ENCODE measurements at regions not wholly inside any gene's neighbourhood (a gene's known extent, or its start where the extent isn't known, plus 50 kb on each side); places are given as distances from the start of the nearest gene placed in this dataset.
A peak's percentile ranks its signal among the peaks of the same experiment; 100 is the strongest.

GRCh38 chr6:138572167-138572875 lies 73.0 kb upstream of the NHSL1 start:
- Mint-ChIP-seq H3K27me3 (ENCODE audit: low read depth, poor library complexity) (no peaks in the 10 kb centered on the region), H3K4me3 (no peak overlapping the region), H3K4me1 (peaks cover 23% of the 10 kb centered on the region), H3K9me3 (no peaks in the 10 kb centered on the region), H3K36me3 (ENCODE audit: low read depth) (no peaks in the 10 kb centered on the region), H3K27ac (peak overlapping the region; percentile 11)
- no peak for TF ChIP-seq CTCF (IDR thresholded peaks at IDR 0.05)
- peak; percentile 76 for DNase-seq

- Mint-ChIP-seq H3K27me3 (ENCODE audit: low read depth, poor library complexity) (no peaks in the 10 kb centered on the region), H3K36me3 (ENCODE audit: low read depth) (no peaks in the 10 kb centered on the region), H3K27ac (no peak overlapping the region), H3K9me3 (no peaks in the 10 kb centered on the region), H3K4me3 (peak overlapping the region; percentile 39), H3K4me1 (peaks cover 25% of the 10 kb centered on the region)
- no peak for TF ChIP-seq CTCF (IDR thresholded peaks at IDR 0.05)
- DNase-seq = no peak
These were observed 73.6 kb upstream of the NHSL1 start for GRCh38 chr6:138572885-138573284.

- peaks cover 28% of the 10 kb centered on the region for H3K4me1 Mint-ChIP-seq
- DNase-seq = no peak
- no peaks in the 10 kb centered on the region for H3K36me3 Mint-ChIP-seq (ENCODE audit: low read depth)
- H3K9me3 Mint-ChIP-seq = no peaks in the 10 kb centered on the region
- H3K27me3 Mint-ChIP-seq (ENCODE audit: low read depth, poor library complexity) = peaks cover 3% of the 10 kb centered on the region
- TF ChIP-seq CTCF (IDR thresholded peaks at IDR 0.05) = no peak
- no peak overlapping the region for H3K4me3 Mint-ChIP-seq
- H3K27ac Mint-ChIP-seq = no peak overlapping the region
These were observed 76.0 kb upstream of the NHSL1 start for GRCh38 chr6:138575257-138575656.

DNA sequence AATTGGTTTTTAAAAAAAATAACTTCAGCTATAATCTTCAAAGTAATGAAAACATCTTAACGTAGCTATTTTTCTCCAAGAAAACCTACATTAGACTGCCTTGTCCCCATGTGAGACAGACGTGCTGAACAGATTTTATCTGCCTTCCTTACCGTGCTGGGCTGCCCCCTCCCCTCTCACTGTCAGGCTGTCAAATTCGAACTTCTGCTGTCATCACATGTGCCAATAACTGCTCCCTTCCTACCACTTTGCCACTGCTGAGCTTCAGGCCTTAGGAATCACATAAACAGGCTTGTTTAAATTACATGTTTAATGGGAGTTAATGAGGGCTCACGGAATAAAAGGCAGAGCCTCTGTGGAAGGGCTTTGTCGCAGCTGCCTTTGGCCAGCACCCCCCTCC lies 77.0 kb upstream of the NHSL1 start:
- no peak for TF ChIP-seq CTCF (IDR thresholded peaks at IDR 0.05)
- peaks cover 28% of the 10 kb centered on the region for H3K4me1 Mint-ChIP-seq
- peak overlapping the region; percentile 13 for H3K4me3 Mint-ChIP-seq
- H3K27ac Mint-ChIP-seq = peak overlapping the region; percentile 58
- no peak for DNase-seq
- H3K9me3 Mint-ChIP-seq = no peaks in the 10 kb centered on the region
- H3K27me3 Mint-ChIP-seq (ENCODE audit: low read depth, poor library complexity) = peaks cover 3% of the 10 kb centered on the region
- H3K36me3 Mint-ChIP-seq (ENCODE audit: low read depth) = no peaks in the 10 kb centered on the region

- no peaks in the 10 kb centered on the region for H3K9me3 Mint-ChIP-seq
- H3K36me3 Mint-ChIP-seq (ENCODE audit: low read depth) = no peaks in the 10 kb centered on the region
- peak overlapping the region; percentile 95 for H3K27ac Mint-ChIP-seq
- DNase-seq = peak; percentile 24
- peaks cover 3% of the 10 kb centered on the region for H3K27me3 Mint-ChIP-seq (ENCODE audit: low read depth, poor library complexity)
- H3K4me3 Mint-ChIP-seq = peak overlapping the region; percentile 23
- peaks cover 28% of the 10 kb centered on the region for H3K4me1 Mint-ChIP-seq
- TF ChIP-seq CTCF (IDR thresholded peaks at IDR 0.05) = no peak
These were observed 78.0 kb upstream of the NHSL1 start for GRCh38 chr6:138577151-138577915.
